T-helper 9 cell (primary cell): ENCODE measurements at regions not wholly inside any gene's neighbourhood (a gene's known extent, or its start where the extent isn't known, plus 50 kb on each side); places are given as distances from the start of the nearest gene placed in this dataset.
"Not testable (repeated sequence)": the region's sequence is repeated elsewhere in the genome, so short reads cannot be mapped to it uniquely, and the experiment has no call there.

Experiments
- DNase-seq: peaks from one replicate; pipeline ENCODE4 v3.0.0-alpha.2; 2020

DNA sequence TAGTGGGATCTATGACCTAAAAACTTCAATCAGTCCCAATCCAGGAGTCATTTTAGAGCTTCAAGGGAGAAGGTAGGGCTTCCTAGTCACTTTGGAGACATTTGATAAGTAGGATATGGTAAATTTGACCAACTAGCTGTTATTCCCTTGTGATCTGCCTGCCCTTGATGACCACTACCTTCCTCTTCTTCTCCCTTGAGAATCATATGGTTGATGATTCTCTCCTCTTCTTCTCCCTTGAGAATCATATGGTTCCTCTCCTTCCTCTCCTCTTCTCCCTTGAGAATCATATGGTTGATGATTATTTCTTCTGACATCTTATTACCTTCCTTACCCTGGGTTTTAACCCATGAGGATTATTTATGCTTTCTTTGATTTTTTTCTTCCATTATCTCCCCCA, 482.6 kb upstream of the TENM3 start:
- no peak for DNase-seq

DNA sequence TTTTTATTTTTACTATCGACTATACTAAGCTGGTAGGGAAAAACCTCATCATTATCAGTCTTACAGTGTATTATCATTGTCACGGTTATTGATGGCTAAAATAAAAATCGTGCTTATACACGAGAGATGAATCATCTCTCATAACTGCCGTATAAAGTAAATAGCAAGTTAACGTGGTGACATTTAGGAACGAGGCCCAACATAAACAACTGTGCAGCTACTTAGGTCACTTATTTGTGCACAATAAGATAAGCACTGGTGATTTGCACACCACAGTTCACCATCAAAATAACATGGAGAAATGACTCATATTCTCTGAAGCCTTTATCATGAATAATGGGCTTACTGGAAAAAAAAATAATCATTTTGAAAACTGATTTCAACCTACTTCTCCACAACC, 482.0 kb upstream of the TENM3 start:
- DNase-seq: no peak

DNA sequence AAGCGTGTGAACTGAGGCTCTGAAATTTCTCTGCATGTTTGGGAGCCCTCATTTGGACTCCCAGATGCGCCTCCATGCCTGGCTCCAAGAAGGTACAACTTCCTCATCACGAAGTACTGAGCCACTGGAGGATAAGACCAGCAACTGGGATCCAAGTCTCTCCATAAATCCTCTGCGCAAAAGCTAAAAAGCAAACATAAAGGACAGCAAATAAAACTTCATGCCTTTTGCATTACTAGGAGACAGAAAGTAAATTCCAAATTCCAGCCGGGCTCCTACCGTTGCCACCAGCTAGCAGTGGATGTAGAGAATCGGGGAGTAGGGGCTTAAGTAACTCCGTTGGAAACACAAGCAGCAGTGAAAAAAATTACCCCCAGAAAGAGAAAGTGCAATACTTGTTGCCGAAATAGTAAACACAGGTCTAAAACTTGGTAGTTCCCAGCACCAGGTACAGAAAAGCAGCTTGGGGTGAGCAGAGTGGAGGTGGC, 477.1 kb upstream of the TENM3 start:
- DNase-seq: no peak

DNA sequence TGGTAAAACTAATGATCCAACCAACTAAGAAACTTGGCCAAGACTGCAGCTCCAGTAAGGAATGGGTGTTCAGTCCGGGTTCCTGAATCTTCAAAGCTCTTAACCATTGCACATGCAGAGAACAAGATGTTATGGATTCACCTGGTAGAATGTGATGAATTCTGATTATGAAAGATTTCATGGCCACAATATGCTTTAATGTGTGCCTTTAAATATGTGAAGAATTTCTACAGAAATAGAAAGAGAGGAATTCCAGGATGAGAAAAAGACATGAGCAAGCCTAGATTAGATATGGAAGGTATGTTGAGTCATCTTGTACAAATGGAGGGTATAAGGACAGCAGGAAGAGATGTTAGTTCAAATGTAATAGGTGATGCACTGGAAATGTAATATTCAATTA, 472.2 kb upstream of the TENM3 start:
- no peak for DNase-seq

DNA sequence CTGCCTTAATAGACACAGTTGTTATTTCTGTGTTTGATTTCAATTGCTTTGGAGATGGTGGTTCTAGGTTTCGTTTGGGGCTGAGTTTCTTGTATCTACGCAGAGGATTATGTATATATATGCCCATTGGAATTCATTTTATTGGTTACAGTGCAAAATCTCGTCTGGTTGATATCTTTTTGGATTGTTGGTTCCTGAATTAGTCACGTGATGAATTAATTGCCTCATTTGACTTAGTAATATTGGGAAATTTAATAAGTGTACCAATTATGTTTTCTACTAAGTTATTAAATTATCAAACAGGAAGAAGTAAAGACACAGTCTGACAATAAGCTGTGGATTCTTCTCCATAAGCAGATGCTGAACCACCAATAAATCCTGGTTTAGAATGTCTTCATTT, 467.9 kb upstream of the TENM3 start:
- DNase-seq: no peak

DNA sequence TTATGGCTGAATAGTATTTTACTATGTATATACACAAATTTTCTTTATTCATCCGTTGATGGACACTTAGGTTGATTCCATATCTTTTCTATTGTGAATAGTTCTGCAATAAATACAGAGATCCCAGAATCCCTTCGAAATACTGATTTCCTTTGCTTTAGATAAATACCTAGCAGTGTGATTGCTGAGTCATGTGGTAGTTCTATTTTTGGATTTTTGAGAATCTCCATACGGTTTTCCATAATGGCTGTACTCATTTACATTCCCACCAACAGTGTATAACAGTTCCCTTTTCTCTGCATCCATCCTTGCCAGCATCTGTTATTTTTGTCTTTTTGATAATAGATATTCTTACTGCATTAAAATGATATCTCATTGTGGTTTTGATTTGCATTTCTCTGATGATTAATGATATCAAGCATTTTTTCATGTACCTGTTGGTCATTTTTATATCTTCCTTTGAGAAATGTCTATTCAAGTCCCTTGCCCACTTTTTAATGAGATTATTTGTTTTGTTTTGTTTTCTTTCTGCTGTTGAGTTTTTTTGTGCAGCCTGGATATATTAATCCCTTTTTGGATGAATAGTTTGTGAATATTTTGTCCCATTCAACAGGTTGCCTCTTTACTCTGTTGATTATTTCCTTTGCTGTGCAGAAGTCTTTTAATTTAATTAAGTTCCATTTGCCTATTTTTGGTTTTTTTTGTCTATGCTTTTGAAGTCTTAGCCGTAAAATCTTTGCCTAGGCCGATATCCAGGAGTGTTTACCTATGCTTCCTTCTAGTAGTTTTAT, 466.7 kb upstream of the TENM3 start:
- no peak for DNase-seq

DNA sequence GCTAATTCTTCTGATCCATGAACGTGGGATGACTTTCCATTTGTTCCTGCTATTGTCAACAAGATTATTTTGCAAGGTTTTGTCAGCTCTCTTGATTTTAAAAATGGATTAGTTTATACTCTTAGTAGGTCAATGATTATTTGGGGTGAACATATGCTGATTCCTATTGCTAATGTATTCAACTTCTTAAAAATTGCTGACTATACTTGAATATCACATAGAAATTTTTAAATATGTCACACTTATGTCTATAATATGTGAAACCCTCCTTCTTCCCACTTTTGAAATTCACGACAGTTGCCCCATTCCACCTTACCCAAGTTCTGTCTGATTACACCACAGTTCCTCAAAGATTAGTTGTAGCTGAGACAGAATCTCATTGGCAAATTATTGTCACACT, 465.7 kb upstream of the TENM3 start:
- DNase-seq: no peak

DNA sequence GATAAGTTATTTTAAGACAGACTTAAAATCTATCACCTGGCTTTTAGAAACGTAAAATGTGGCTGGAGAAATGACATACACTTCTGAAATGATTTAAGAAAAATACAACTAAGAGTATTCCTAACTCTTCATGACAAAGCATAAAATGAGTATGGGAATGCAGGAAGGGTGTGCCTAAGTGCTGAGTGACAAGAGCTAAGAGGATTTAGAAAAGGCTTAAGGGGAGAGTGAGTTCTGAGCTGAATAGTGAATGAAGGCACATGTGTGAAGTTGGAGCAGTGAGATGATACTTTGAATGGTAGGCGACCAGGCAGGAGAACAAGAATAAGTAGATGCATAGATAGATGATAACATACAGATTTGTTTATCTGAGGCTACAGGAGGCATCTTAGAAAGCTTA, 458.3 kb upstream of the TENM3 start:
- DNase-seq: no peak

DNA sequence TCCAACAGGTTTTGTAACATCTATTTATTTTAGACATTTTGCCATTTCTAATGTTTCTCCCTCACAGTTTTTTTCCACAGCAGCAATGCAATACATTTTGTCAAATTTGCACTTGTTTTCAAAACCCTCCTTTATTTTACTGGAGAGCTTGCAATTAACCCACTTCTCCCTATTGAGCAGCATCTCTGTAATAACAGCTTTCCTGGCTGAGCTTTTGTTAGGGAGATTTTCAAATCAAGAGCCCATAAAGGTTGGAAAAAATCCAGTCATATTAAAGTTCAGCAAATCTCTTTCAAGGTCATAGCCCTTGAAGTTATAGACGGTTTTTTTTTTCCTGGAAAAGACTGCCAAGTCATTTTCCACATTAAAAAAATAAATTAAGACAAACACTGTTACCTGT, 450.6 kb upstream of the TENM3 start:
- DNase-seq: no peak

DNA sequence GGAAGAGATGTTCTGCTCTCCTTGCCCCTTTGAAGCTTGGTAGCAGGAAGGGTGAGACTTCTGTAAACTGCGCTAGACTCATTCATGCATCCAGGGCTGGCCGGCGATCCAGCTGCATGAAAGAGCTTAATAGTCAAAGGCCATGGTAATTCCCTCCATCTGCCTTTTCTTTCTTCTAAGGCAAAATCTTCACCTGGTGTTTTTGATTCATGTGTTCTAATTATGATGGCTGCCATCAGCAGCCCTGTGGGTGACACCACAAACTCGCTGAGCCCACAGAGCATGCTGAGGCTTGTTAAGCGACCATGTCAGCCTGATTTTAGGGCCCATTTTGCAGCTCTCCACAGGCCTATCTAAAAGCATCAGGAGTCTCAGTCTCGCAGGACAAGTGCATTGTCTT, 450.1 kb upstream of the TENM3 start:
- DNase-seq: no peak

DNA sequence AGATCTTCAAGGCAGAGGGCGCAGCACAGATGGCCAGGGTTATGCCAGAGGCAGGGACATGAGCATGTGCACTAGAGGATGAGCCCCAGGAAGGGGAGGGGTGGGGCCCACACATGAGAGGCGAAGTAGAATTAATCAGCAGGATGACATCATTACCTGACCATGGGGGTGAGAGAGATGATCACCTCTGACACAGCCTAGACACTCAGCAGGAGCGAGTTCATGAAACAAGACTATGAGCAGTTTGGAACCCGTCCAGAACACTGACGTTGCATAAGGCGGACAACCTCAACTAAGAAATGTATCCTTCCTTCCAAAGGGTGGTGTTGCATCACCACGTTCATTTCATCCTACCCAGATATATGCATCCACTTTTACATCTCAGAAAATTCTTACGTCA, 446.7 kb upstream of the TENM3 start:
- no peak for DNase-seq

DNA sequence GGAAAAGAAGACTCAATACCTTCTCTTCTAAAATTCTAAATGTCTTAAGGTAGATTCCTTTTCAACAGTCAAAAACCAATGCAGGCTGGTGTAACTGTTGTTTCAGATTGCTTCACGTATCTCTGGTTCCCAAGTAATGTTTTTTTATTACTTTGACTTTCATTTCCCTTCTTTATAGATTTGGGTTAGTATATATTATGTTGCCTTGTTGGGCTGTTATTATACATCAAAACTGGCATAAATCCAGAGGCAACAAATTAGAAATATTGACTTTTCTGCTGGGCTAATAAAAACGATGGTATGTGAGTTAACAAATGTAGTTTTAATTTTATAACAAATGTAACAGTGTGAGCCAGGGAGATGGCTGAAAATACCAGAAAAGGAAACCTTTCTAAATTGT, 444.7 kb upstream of the TENM3 start:
- no peak for DNase-seq

DNA sequence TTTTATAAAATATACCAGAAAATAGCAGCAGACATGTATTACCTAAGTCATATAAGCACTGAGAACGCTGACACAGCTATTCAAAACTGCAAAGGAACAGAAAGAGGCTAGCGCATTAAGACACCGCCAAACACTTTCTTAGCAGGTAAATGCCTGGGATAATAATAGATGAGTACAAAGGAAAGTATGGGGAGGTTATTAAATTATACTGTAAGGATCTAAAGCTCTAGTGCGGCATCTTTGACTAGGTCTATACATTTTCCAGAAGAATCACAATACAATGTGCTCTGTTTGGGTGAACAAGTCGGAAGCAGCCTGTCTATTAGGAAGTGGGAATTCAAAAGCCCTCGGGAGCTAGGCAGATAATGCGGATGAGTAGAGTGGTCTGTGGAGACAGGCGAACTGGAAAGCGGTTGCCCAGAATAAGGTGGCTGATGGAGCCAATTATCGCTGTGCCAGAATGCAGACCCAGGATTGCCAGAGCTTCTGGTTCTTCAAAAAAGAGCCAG, 443.6 kb upstream of the TENM3 start:
- no peak for DNase-seq

DNA sequence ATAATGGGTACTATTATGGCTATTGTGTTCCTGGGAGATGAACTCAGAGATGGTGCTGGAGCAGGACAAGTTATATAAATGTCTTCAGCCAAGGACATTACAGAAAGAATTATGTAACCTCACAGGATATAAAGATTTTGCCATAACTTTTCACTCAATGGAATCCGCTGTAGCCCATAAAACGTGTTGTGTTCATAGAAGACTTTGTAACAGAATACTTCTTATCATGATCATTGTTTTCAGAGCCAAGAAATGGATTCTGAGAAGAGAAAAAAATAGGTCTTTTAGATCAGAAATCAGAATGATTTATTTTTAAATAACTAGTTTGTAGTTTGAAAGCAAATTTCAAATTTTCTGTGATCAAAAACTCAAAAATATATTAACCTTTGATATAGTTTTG, 441.0 kb upstream of the TENM3 start:
- DNase-seq: no peak

DNA sequence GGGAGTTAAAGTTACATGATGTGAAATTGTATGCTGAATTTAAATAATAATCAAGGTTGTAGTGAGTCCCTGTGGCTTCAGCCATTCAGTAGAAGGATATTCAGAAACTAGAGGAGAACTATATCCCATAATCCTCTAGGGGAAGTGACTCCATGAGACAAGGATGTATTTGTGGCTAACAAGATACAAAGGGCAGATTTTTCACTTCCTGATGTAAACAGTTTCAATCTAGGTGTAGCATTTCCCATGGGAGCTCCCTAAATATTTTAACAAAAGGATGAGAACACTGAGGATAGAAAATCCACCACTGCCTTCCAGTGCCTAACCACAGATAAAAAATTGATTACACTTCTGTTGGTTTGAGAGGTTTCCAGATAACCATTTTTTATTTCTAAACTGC, 435.4 kb upstream of the TENM3 start:
- no peak for DNase-seq

DNA sequence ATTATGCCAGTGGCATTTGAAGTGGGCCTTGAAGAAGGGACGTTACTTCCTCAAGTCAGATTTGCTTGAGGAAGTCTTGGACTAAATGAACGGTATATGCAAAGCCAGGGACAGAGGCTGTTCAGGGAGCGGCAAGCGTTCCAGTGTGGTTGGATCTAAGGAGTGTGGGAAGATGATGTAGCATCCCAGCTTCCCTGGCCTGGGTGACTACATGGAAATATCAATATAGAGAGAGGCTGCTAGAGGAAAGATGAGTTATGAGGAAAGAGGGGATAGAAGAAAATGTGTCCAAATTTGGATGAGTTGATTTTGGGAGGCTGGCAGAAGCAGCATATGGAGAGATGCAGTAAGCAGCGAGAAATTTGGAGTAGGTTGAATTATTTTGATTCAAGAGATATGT, 432.5 kb upstream of the TENM3 start:
- DNase-seq: no peak

DNA sequence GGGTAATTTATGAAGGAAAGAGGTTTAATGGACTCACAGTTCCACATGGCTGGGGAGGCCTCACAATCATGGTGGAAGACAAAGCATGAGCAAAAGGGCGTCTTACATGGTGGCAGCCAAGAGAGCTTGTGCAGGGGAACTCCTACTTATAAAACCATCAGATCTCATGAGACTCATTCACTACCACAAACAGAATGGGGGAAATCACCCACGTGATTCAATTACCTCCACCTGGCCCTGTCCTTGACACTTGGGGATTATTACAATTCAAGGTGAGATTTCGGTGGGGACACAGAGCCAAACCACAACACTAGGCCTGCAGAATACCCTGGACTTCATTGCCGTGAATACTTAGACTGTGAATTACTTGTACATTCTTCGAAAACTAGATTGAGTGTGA, 431.7 kb upstream of the TENM3 start:
- DNase-seq: not testable (repeated sequence)

DNA sequence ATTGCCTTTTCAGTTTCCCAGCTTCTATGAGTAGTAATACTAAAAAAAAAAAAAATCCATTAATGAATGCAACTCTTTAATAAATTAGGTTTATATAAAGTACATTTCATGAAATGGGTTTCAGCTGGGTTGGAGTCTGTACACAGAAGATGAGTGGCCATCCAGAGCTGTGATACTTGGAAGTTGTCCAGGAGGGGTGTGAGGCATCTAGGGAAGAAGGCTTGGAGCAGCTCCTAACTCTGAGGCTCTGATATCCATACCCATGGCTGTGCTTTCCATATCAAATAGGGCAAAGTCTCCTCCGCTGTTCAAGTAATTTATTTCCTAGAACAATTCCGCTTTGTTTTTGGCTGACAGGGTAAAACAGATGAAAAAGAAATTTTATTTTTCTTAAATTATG, 423.3 kb upstream of the TENM3 start:
- no peak for DNase-seq

DNA sequence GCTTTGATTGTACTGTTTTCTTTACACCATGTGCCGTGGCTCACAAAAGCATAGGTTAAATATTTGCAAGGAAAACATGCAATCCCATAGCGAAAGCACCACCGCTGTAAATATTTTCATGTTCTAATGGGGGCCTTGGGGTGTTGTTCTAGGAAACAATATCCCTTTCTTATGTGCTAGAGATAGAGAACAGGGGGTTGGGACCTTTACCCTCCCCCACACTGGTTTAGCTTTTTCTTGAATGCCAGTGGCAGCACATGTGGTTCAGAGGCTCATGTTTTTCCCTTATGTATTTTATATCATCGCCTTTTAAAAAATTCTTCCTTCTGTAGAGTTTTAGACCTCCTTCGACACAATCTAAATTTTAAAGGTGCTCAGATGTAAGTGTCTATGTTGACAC, 422.6 kb upstream of the TENM3 start:
- DNase-seq: no peak

DNA sequence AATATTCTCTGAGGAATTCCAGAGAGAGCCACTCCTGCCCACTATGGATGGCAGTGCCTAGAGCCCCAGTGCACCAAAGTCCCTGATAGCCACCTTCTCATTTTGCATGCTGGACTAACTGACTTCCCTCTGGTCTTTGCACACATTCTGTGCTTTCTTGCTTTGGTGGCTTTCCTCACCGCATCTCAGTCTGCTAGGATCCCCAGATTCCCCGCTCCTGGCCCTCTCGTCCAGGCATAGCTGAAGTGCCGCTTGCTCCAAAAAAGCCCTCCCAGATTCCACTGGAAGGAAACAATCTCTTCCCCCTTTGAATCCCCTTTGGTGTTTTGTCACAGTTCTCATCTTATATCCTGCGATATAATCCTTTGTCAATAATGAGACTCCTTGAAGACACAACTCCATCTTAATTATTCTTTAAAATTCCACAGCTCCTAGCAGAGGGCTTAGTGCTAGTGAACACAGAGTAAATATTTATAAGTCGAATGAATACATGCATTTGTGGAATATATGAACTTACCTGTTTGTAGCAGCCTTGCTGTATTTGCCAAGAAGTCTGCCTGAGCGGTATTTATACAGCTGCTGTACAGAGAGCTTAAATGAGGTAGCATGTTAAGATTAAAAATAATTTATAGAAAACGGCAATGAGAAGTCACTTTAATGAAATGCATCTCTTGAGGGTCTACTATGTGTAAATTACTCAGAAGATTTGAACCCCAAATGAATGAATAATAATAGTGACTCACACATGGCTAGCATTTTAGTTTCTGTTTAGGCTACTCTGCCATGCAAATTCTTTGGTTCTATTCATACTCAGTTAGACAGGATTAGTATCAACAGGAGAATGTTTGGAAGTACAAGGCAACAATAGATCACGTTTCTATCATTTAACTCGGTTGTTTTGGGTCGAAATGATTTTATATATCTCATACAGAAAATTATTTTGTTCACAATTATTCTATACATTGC, 421.9 kb upstream of the TENM3 start:
- no peak for DNase-seq

DNA sequence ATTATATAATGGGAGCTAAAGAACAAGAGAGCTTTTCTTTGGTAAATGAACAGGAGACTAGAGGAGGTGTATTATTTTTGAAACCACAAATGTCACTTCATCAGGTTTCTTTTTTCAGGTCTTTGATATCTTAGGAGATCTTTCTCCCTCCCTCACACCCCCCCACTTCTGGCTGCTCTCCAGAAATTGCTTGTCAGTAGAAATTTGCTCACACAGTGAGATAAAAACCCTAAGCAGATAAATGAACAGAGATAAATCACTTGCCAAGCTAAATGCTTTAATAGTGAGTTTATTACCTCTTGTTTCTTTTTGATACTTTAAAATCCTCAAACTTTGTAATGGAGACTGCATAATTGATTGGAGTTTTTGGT, 421.2 kb upstream of the TENM3 start:
- DNase-seq: no peak

DNA sequence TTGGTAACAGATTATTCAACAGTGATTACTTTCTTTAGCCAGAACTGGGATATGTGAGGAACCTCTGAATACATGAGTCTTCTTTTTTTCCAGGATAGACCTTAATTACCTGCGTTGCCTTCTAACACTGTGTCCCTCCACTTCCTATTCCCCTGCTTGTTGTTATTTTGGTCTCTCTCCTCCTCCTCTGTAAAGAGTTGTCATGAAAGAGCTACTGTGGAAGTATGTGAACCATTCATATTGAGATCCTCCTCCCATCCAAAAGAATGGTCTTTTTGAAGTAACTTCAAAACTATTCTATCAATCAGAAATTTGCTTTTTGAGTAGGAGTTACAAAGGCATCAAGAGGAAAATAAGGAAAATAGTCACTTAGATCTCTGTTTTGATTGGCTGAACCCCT, 420.0 kb upstream of the TENM3 start:
- DNase-seq: no peak

DNA sequence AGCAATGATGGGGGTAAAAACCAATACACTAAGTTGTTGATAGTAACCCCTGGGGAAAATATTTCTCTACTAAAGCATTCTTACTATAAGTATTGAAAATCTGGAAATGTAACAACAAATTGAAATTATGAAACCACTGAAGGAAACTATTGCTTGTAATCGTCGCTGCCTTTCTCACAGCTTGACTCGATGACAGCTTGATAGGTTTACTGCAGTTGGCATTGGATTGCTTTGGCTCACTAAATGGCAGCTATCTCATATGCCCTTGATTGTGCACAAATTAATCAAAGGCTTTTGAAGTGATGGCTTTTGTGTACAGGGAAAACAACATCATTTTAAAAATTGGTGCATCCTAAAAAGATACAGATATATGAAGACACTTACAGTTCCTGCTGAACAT, 419.6 kb upstream of the TENM3 start:
- no peak for DNase-seq

DNA sequence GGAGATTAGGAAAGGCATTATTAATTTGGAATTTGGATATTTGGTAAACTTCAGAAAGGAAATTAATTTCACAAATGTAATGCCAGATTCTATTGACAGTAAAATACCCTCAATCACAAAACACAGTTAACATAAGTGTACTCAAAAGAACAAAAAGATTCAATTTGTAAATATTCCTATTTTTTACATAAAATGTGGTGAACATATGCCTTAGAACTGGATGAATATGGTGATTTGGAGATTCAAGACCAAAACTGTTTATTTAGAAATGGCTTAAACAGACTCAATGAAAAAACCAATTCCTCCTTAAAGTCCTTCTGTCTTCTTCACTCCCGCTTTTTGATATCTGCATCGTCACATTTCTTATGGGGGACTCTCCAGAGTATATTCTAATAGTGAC, 417.6 kb upstream of the TENM3 start:
- DNase-seq: no peak
